Activated B cell treated with CpG ODN at 0.5 μM for 24 hours (primary cell): ENCODE measurements at regions not wholly inside any gene's neighbourhood (a gene's known extent, or its start where the extent isn't known, plus 50 kb on each side); places are given as distances from the start of the nearest gene placed in this dataset.

Experiments used
- ATAC-seq: fragments of 200-7000 bp; cut with Tn5 transposase; one replicate; pipeline ENCODE4 v1.10.0; 2021; ENCODE audit warnings: low read depth, mild to moderate bottlenecking, moderate library complexity
- CTCF ChIA-PET: fragments of 350-600 bp; sonication (Branson Sonifier 250); formaldehyde crosslinking; loops from one replicate; lab custom pipeline; 2021; ENCODE audit warnings: antibody characterized with exemption; lab: Charles Lee
- POLR2A ChIA-PET: fragments of 350-600 bp; sonication (Branson Sonifier 250); formaldehyde crosslinking; loops from one replicate; lab custom pipeline; 2021; ENCODE audit warnings: antibody characterized with exemption; lab: Charles Lee
- DNase-seq: peaks from one replicate; pipeline ENCODE4 v3.0.0; 2022
- H3K27ac Mint-ChIP-seq: one replicate; pipeline ENCODE4 v1.8.0; 2020; ENCODE audit warnings: mixed read lengths
- H3K27me3 Mint-ChIP-seq: one replicate; pipeline ENCODE4 v1.8.0; 2021; ENCODE audit warnings: mixed read lengths
- H3K36me3 Mint-ChIP-seq: one replicate; pipeline ENCODE4 v1.8.0; 2021; ENCODE audit warnings: low read depth, mixed read lengths
- H3K4me1 Mint-ChIP-seq: one replicate; pipeline ENCODE4 v1.8.0; 2021; ENCODE audit warnings: mixed read lengths
- H3K4me3 Mint-ChIP-seq: one replicate; pipeline ENCODE4 v1.8.0; 2020; ENCODE audit warnings: mild to moderate bottlenecking, mixed read lengths
- H3K9me3 Mint-ChIP-seq: one replicate; pipeline ENCODE4 v1.8.0; 2020; ENCODE audit warnings: mixed read lengths
- CTCF ChIP-seq: fragments of 200-600 bp; IDR thresholded peaks from one replicate; pipeline ENCODE4 v1.8.0; 2022; ENCODE audit warnings: antibody characterized with exemption, mild to moderate bottlenecking
- intact Hi-C: fragments of 100-400 bp; cut with micrococcal nuclease; formaldehyde crosslinking; loops from one replicate; pipeline ENCODE4 v1.15.1; 2024

DNA sequence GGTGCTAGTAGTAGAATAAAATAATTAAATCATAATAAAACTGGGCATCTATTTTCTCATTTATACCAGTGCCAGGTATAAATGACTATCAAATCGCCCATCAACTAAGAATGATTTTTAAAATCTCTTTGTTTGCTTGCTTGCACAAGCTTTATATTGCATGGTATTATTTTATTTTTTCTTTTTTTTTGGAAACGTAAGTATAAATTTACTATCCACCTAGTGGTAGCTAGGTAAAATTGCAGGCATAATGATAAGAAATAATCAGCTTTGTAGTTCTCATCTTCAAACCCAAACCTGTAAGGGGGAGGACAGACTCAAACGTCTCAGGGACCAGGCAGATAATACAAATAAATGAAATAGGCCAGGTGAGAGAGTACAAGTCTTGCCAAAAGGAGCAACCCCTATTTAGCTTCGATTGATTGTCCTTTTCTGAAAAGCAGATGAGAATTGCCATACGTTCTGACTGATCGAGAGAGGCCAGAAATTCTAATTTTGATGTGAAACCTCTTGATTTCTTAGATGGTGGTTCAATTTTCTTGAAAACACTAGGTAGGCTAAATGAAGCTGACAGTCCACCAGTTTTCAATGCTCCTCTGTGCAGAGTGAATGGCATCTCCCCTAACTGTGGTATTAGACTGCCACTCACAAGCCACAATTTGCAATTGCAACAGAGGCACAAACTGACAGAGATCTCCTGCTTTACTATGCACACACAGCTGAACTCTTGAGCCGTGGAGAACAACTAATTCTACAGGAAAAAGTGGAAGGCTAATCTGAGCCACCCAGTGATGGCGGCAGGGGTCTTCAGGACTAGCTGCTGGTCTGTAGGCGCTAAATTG, 189.3 kb downstream of the DACT1 start:
- no peaks in the 10 kb centered on the region for H3K4me1 Mint-ChIP-seq

DNA sequence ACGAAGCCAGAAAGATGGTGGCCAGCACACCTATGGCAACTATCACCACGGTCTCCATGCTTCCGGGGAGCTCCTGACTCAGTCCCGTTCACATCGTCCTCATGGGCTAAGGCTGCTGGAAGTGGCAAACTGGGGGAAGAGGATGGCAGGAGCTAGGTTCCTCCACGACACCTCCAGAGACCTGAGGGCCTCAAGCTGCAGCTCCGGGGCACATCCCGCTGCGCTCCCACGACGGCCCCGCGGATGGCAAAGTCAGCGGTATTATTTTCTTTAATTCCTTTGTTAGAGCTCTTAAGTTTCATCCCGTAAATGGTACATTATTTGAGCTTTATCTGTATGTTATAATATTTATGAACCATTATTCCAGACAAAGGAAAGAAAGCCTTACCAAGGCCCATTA, 190.5 kb downstream of the DACT1 start:
- CTCF ChIA-PET: no interaction called here

More for the DNA sequence above, 189.3 kb downstream of the DACT1 start:
- H3K27me3 Mint-ChIP-seq: no peaks in the 10 kb centered on the region
- ChIA-PET POLR2A (no interaction called here), CTCF (interaction anchor here (1.1 kb wide), 1 partner anchor 9 kb away, joined by 3 read pairs; no protein-coding TSS in a partner anchor)
- ATAC-seq: no peak
- intact Hi-C loops: no loop called here
- H3K9me3 Mint-ChIP-seq: peaks cover 2% of the 10 kb centered on the region
- no peak for TF ChIP-seq CTCF
- H3K27ac Mint-ChIP-seq: no peak overlapping the region
- DNase-seq: no peak
- H3K36me3 Mint-ChIP-seq: no peaks in the 10 kb centered on the region
- H3K4me3 Mint-ChIP-seq: no peak overlapping the region

GRCh38 chr14:58829594-58829993, 191.8 kb downstream of the DACT1 start:
- POLR2A ChIA-PET: no interaction called here
- TF ChIP-seq CTCF: no peak
- H3K4me3 Mint-ChIP-seq: no peak overlapping the region
- CTCF ChIA-PET: no interaction called here
- H3K9me3 Mint-ChIP-seq: peaks cover 2% of the 10 kb centered on the region
- H3K27me3 Mint-ChIP-seq: no peaks in the 10 kb centered on the region
- no peaks in the 10 kb centered on the region for H3K36me3 Mint-ChIP-seq
- no peak for ATAC-seq
- no peak overlapping the region for H3K27ac Mint-ChIP-seq
- H3K4me1 Mint-ChIP-seq: no peaks in the 10 kb centered on the region
- intact Hi-C loops: no loop called here
- no peak for DNase-seq

More for the DNA sequence above, 190.5 kb downstream of the DACT1 start:
- Mint-ChIP-seq H3K4me1 (no peaks in the 10 kb centered on the region), H3K27me3 (no peaks in the 10 kb centered on the region), H3K27ac (no peak overlapping the region), H3K36me3 (no peaks in the 10 kb centered on the region), H3K9me3 (peaks cover 2% of the 10 kb centered on the region), H3K4me3 (no peak overlapping the region)
- no peak for ATAC-seq
- POLR2A ChIA-PET: no interaction called here
- no peak for TF ChIP-seq CTCF
- intact Hi-C loops: no loop called here
- DNase-seq: no peak

DNA sequence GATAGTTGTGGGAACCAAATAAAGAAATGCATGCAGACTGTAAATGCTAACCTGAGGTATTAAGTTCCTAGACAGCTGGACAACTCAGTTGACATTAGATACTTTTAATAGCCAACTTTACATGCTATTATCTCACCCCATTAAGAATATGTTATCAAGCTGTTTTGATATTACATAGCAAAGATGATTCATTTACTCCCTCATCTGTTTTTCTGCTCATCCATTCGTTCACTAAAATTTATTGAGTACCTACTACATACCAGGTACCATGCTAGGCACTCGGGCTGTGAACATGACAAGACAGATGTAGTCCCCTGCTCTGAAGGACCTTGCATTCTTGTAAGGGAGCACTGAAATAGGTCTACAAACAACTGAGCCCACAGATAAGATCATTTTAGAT, 192.4 kb downstream of the DACT1 start:
- H3K27me3 Mint-ChIP-seq: no peaks in the 10 kb centered on the region
- ChIA-PET CTCF (no interaction called here), POLR2A (no interaction called here)
- no peak for TF ChIP-seq CTCF
- H3K27ac Mint-ChIP-seq: no peak overlapping the region
- H3K4me1 Mint-ChIP-seq: no peaks in the 10 kb centered on the region
- intact Hi-C loops: no loop called here
- no peaks in the 10 kb centered on the region for H3K36me3 Mint-ChIP-seq
- no peak overlapping the region for H3K4me3 Mint-ChIP-seq
- no peak for DNase-seq
- ATAC-seq: no peak
- peaks cover 2% of the 10 kb centered on the region for H3K9me3 Mint-ChIP-seq

- Mint-ChIP-seq H3K27me3 (no peaks in the 10 kb centered on the region), H3K4me3 (no peak overlapping the region), H3K36me3 (no peaks in the 10 kb centered on the region), H3K27ac (no peak overlapping the region), H3K4me1 (no peaks in the 10 kb centered on the region), H3K9me3 (peaks cover 2% of the 10 kb centered on the region)
- intact Hi-C loops: no loop called here
- DNase-seq (no peak), ATAC-seq (no peak)
- CTCF ChIA-PET: no interaction called here
- POLR2A ChIA-PET: no interaction called here
- TF ChIP-seq CTCF: no peak
Observed at GRCh38 chr14:58832095-58832521, 194.3 kb downstream of the DACT1 start.
